C4-2B (cell line): ENCODE measurements at regions not wholly inside any gene's neighbourhood (a gene's known extent, or its start where the extent isn't known, plus 50 kb on each side); places are given as distances from the start of the nearest gene placed in this dataset.

Experiments used
- H3K27ac ChIP-seq: fragments of 450-650 bp; 2 replicates; pipeline ENCODE4 v1.5.1; 2017
- ZFX ChIP-seq: fragments of 450-650 bp; IDR thresholded peaks from 2 replicates; pipeline ENCODE4 v1.6.1; 2017
- TF ChIP-seq, protein P1 (sequence below): fragments of 450-650 bp; conservative IDR thresholded peaks from 2 replicates; pipeline ENCODE4 v1.5.1; 2017; ENCODE audit warnings: mild to moderate bottlenecking

DNA sequence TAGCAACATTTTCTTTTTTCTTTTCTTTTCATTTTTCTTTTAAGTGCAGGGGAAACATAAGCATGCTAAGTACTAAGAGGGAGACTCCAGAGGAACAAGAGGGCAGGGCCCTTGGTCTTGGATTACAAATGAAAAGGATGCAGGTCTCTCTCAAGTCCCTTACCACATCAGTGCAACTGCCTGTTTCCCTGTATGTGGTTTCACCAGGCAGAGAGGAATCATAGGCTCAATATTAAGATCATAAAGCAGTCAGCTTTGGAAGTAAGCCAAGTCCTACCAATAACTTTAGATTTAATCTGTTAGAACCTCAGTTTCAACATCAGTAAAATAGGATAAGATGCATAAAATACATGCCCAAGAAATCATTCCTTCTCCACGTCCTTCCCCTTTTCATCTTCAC, 422.7 kb upstream of the PAPPA start:
- TF ChIP-seq ZFX: no peak
- TF ChIP-seq, protein P1, sequence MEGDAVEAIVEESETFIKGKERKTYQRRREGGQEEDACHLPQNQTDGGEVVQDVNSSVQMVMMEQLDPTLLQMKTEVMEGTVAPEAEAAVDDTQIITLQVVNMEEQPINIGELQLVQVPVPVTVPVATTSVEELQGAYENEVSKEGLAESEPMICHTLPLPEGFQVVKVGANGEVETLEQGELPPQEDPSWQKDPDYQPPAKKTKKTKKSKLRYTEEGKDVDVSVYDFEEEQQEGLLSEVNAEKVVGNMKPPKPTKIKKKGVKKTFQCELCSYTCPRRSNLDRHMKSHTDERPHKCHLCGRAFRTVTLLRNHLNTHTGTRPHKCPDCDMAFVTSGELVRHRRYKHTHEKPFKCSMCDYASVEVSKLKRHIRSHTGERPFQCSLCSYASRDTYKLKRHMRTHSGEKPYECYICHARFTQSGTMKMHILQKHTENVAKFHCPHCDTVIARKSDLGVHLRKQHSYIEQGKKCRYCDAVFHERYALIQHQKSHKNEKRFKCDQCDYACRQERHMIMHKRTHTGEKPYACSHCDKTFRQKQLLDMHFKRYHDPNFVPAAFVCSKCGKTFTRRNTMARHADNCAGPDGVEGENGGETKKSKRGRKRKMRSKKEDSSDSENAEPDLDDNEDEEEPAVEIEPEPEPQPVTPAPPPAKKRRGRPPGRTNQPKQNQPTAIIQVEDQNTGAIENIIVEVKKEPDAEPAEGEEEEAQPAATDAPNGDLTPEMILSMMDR: no peak
- no peak overlapping the region for H3K27ac ChIP-seq

DNA sequence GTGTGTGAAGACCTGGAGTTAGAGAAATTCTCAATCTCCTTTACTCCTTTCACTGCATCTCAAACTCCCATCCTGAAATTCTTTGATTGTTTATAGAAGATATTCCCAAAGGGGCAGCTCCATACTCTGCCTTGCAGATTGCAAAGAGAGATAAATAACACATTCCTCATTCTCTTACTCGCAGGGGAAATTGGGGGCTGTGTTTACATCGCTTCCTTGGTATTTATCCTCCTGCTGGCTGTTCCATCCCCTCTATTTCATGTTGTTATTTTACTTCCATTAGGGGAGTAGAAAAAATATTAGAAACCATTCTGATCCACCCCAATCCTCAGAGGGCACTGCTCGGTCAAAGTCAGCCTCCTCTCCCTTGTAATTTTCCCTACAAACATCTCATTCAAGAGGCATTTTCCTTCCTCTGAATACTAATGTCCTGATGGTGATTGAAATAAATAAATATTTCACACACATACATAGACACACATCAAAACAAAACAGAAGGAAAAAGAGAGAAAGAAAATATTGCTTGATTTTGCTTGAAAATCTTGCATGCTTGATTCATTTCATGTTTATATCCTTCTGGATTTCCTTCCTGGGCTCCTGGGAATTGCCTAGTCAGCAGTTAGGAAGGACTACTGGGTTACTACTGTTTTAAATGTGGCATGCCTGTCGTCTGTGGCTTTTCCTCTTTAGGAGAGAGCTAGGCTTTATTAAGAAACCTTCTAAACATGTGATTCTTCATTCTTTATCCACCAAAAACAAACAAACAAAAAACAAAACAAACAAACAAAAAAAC, 420.1 kb upstream of the PAPPA start:
- no peak overlapping the region for H3K27ac ChIP-seq
- TF ChIP-seq ZFX: no peak

GRCh38 chr9:115739096-115739875, 414.3 kb upstream of the PAPPA start:
- TF ChIP-seq ZFX: no peak
- TF ChIP-seq, protein P1: no peak
- H3K27ac ChIP-seq: no peak overlapping the region

GRCh38 chr9:115740986-115741385, 412.6 kb upstream of the PAPPA start:
- no peak overlapping the region for H3K27ac ChIP-seq
- TF ChIP-seq, protein P1: no peak
- TF ChIP-seq ZFX: no peak

GRCh38 chr9:115743709-115744605, 409.6 kb upstream of the PAPPA start:
- TF ChIP-seq, protein P1: no peak
- no peak for TF ChIP-seq ZFX
- peak overlapping the region; percentile 69 for H3K27ac ChIP-seq

DNA sequence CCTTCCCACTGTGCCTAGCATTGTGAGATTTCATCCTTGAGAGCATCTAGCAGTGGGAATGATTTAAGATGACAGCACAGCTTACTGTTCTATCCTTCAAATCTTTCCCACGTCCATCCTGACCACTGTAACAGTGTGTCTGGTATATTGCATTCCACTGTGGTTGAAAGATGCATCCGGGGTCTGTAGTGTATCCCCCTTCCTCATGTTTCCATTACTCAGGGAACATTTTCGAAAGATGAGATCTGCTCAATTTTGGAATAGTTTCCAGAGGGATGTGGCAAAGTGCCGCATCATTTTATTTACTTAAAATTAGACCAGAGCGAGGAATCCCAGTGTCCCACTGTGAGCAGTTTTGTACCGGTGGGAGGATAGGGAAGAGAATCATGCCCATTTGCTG, 407.1 kb upstream of the PAPPA start:
- TF ChIP-seq, protein P1: no peak
- TF ChIP-seq ZFX: no peak
- H3K27ac ChIP-seq: no peak overlapping the region

- no peak for TF ChIP-seq ZFX
- TF ChIP-seq, protein P1: no peak
- no peak overlapping the region for H3K27ac ChIP-seq
Measured at GRCh38 chr9:115747731-115748130, 405.9 kb upstream of the PAPPA start.
